HS-5 (cell line): ENCODE measurements at regions not wholly inside any gene's neighbourhood (a gene's known extent, or its start where the extent isn't known, plus 50 kb on each side); places are given as distances from the start of the nearest gene placed in this dataset.

Experiments
- DNase-seq: peaks from one replicate; pipeline ENCODE4 v3.0.0-alpha.2; 2012; ENCODE audit warnings: low read depth

DNA sequence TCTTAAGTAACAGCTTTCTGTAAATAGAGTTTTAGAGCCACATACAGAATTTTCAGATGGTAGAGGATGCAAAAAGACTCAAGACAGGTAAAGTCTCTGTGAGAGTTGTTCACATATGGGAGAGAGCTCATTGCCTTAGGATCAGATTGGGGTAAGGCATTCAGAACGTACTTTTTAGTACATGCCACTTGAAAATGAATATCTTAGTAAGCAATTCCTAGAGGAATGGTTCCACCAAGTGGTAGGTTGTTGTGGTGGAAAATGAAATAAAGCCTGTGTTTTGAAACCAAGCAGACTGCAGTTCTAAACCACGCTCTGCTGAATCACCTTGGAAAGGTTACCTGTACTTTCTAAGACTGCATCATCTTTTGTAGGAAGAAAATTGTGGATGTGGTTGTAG, 547.0 kb upstream of the LCORL start:
- DNase-seq: no peak

DNA sequence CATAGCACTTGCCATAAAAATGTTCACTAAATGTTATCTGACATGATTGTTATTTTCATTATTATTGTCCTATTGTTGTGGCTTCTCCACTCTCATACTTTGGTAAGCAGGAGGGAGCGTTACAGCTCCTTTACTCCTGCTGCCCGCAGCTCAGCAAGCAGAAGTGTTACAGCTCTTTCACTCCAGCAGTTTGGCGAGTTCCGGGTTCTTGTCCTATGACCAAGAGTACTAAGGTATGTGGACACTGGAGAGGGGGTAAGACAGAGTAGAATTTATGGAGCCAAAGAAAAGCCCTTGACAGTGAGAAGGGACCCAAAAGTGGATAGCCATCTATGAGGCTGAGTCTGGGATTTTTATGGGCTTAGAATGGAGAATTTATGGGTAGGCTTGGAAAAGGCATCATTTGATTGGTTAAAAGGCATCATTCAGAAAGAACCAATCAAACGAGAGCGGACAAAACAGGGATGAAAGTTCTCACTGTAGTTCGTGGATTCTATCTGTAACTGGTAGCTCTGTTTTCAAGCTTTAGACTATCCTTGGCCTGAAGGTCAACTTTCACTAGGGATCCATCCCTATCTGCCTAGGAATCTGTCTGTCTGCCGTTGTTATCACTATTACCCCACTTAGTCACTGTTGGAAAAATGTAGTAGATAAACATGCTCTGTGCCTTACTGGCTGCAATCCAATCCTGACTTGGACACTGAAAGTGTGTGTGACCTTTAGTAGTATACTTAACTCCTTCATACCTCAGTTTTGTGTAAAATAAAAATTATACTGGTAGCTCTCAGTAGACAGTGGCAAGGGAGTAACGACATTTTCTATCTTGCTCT, 545.6 kb upstream of the LCORL start:
- no peak for DNase-seq

DNA sequence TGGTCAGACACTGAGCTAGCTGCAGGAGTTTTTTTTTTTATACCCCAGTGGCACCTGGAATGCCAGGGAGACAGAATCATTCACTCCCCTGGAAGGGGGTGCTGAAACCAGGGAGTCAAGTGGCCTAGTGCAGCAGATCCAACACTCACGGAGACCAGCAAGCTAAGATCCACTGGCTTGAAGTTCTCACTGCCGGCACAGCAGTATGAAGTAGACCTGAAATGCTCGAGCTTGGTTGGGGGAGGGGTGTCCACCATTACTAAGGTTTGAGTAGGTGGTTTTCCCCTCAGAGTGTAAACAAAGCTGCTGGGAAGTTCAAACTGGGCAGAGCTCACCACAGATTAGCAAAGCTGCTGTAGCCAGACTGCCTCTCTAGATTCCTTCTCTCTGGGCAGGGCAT, 537.9 kb upstream of the LCORL start:
- DNase-seq: no peak

DNA sequence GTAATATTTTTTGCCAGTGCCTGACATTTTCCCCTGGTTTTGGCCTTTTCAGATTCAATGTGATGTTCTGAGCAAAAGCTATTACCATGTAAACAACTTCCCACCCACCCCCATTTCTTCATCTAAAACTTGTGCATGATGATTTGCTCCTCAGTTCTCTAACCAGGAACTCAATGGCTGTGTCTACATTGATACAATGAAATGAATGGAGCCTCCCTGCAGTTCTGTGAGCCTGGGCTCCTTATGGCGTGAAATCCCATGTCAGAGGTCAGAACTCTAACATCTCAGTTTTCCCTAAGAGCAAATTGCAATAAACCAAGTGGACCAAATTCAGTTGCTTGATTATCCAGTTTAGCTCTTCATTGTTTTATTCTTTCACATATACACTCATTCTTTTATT, 534.8 kb upstream of the LCORL start:
- DNase-seq: no peak

DNA sequence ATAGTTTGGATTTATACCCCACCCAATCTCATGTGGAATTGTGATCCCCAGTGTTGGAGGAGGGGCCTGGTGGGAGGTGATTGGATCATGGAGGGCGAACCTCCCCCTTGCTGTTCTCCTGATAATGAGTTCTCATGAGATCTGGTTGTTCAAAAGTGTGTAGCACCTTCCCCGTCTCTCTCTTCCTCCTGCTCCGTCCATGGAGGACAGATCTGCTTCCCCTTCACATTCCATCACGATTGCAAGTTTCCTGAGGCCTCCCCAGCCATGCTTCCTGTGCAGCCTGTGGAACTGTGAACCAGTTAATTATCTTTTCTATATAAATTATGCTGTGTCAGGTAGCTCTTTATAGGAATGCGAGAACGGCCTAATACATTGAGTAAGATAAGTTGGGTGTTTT, 518.8 kb upstream of the LCORL start:
- DNase-seq: no peak

DNA sequence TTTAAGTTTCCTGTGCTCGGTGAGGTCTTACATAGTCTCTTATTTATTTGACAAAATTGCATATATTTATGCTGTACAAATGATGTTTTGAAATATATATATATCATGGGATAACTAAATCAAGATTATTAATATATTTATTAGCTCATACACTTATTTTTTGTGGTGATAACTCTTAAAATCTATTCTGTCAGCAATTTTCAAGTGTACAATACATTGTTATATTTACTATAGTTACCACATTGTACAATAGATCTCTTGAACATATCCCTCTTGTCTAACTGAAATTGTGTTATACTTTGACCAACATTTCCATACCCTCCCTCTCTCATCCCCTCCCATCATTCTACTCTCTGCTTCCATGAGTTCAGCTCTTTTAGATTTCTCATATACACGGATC, 516.6 kb upstream of the LCORL start:
- DNase-seq: no peak

DNA sequence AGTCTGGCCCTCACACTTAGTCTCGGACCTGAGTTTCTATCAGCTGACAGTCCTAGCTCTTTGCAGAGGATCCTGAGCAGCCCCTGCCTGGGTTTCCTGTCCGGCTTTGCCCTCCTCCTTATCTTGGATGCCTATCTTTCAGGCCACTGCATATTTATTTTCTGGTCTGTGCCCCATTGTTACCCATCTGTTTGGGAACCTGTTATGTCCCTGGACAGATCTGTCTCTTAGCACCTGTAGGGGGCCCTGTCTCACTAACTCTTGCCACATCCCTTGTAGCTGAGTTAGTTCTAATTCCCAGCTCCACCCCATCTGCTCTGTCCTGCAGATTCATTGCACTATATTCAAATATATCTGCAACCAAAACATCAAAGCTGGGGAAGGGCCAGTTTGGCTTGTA, 514.9 kb upstream of the LCORL start:
- no peak for DNase-seq

DNA sequence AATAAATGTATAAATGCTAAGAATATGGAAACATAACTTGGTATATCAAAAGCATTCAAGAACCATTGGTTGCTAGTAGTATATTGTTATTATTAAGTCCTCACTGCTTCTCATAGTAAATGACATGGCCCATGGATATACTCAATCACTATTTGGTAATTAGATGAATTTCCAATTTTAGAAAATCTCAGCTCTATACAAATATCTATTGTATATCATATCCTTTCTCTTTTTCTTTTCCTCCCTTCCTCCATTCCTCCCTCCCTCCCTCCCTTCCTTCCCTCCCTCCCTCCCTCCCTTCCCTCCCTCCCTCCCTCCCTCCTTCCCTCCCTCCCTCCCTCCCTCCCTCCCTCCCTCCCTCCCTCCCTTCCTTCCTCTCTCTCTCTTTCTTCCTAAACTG, 514.4 kb upstream of the LCORL start:
- DNase-seq: no peak

DNA sequence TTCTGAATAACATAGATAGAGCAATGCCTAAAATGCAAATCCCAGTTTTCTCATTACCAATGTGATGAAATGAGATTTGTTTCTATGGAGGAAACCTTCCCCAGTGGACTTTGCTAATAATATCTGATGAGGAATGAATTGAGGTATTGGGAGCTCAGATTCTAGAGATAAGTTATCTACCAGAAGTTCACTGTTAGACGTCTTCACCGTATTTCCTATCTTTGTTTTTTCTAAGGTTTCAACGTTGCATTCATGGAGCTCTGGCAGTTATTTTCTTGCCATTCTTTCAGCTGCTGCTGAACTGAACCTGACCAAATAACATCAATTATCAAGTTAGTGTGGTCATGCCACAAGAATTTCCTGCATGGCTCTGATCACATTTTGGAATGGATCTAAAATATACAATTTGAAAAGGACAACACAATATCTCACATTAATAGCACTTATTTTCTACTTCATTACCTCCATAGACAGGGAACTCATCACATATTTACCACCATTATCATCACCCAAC, 511.8 kb upstream of the LCORL start:
- DNase-seq: no peak

DNA sequence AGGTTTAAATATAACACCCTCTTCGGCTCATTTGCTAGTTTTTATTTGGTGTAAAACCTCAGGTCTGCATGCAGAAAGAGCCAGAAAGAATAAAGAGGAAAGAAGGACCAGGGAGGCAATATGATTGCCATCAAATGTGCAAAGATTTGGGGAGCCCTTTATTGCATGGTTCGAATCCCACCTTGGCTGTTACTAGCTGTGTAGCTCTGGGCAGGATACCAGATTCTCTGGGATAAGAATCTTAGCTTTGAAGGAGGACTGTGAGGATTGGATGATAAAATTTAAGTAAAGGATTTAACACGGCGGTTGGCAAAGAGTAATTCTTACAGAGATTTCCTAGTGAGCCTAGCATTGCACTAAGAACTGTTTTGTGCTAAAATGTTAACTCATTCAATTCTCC, 510.2 kb upstream of the LCORL start:
- DNase-seq: no peak

DNA sequence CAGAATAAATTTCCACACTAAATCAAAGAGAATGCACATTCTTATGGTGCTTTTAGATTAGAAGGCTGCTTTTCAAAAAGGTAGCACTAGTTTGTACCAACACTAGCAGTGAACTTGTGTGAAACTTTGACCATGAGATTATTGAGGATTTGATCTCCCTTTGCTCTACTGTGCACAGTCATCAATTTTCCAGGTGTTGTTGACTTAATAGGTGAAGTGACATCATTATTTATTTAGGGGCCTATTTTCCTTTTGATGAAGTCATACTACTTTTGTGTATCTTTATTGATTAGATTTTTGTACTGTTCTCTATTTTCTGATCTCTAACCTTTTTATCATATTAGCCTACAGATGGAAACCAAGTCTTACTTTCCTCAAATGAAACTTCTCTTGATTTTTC, 507.9 kb upstream of the LCORL start:
- DNase-seq: no peak

DNA sequence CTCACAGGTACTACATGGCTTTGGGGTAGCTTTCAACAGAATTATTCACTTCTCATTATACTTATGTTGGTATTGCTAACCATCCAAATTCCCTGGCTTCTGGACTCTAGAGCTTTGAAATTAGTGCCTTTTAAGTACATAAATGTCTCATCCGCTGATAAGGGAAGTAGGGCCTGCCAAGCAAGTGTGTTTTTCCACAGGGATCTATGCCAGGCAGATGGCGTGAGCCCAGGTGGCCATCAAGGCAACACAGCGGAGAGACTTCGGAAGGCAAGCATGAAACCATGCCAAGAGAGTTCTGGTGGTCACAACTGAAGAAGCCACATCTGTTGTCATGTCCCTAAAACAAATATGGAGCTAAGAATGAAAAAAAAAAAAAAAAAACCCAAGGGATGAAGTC, 503.1 kb upstream of the LCORL start:
- no peak for DNase-seq

DNA sequence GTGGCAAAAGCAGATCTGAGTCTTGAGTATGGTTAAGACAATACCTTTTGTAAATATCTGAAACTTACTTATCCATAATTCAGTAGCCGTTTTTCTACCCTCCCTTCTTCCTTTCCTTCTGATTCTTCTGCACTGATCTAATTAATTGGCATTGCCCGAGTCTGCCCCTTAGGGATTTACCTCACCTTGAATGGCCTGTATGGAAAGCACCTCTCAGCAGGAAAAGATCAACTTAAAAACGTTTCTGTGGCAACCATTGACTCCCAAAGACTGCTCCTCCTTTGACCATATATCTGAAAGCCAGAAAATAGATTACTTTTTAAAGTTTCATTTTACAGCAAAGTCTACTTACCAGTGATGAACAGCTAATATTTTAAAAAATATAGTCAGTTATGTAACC, 496.5 kb upstream of the LCORL start:
- no peak for DNase-seq

DNA sequence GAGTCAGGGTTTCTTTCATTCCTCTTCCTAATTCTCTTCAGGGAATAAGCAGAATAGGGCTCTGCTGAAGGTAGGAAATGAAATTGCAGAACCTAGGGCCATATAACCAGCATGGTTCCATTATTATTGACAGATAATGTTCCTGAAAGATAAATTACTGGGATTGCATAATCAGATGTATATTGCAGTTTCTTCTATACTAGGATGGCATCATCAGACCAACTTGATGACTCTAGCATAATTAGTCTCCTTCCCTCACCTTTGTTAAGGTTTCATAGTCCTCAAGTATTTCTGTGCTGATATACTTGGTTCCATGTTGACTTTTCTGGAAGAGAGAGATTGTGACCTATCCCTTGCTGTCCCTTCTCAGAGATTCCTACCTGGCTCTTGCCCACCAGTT, 492.3 kb upstream of the LCORL start:
- no peak for DNase-seq

DNA sequence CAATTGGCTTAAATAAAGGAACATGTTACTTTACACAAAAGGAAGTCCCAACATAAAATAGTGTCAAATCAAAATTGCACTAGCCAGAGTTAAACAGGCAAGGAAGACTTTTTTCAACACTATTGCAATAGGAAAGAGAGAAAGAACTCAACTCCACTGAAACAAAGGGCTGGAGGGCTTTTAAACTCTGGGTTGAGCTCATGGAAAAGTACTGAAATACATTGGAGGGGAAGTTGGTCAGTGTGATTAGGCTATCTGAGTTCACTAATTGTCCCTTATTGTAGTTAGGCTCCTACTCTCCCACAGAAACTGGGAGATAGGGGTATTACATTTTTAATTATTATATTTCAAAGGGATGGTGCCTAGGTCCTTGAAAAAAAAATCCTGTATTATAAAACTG, 491.2 kb upstream of the LCORL start:
- DNase-seq: no peak

DNA sequence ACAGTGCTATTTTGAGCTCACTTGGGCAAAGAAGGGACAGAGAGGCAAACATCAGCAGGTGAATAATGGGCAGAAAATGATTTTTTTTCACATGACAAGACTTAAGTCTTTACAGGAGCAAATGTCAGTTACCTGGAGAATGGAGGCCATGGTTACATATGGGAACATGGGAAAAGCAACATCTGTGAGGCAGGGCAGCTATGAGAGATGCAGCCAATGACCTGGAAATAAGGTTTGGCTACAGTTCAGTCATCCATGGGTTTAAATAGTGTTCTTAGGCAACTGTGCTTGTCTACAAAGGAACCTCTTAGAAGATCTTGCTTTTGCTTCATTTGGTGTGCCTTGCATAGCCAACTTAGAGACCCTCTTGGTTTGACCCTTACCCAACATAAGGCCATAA, 490.2 kb upstream of the LCORL start:
- no peak for DNase-seq

DNA sequence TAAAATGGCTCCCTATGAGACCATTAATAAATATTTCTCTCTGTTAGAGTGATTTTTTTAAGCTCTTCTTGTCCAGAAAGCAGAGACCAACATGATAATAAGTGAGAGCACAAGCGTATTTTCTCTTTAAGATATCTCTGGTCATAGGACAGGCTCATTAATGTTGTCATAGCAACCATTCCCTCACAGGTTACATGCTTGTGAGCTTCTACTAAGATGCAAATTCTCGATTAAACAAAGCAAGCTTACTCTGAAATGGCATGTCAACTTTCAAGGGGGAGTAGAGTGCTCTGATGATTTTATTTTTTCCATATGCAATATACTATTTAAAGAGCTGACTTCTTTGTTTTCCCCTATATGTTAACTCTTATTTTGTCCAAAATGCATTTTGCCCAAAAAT, 487.2 kb upstream of the LCORL start:
- DNase-seq: no peak

DNA sequence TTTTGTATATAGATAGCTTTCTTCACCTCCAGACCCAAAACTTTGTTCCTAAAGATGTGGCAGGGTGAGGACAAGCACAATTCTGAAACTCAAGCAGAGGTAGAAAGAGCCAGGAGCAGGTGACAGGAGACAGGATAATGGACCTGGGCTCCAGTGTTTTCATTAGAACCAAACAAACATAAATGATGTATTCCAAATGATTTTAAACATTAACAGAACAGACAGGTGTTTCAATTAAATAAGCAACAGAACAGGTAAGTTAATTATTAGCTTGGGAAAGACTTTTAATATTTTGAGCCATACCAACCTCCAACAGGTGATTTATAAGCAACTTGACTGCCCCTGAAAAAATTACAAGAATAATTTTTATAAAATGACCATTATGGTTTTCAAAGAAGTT, 459.4 kb upstream of the LCORL start:
- no peak for DNase-seq

DNA sequence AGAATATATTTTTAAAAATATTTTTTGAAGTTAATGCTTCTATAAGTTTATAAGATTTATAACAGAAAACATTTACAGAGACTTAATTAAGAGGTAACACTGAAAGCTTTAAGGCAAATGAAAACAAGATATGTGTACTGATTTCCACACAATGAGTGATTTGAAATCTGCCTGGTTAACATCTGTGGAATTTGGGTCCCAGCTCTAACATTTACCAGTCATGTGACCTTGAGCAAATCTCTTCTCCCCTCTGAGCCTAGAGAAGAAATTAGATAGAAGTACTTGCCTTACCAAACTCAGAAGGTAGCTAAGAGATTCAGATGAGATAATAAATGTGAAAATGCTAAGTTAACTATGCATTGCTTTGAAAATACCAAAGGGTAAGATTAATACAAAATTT, 458.8 kb upstream of the LCORL start:
- DNase-seq: no peak

DNA sequence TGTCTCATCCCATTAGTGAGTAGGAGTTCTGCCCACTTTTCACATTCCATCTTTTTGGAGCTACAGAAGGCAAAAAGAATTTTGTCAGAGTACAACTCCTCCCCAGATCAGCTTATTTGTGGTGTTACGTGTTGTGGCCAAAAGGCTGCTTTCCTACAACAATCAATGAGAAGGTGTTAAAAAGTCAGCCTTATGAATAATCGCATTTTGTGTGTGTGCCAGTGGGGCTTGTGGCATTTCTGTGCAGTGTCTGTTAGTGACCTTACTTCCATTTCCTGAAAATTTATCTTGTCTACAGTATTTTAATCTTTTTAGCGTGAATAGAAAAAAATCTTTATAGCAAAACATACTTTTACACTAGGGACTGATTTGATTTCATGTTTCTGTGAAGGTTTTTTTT, 458.3 kb upstream of the LCORL start:
- DNase-seq: no peak

DNA sequence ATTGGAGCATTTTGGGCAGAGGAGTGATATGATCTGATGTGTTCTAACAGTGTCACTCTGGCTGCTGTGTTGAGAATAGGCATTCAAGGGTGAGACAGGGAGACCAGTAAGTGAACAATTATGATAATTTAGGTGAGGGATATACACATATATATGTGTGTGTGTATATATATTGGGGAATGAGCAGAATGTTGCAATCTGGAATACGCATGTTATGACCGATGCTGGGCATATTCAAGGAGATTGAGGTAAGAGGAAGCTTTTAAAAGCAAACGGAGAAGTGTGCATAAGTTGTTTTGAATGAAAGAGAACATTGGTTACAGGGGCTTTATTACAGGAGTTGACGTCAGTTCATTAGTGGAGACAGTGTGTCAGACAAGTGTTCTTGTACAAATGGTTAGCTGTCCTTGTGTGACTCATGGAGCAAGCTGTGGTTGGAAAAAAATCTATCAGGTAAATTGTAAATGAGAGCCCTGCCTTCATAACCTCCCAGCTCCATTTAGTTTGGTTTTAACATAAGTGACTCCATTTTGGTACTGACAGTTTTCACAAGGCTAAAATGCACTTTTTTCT, 442.5 kb upstream of the LCORL start:
- DNase-seq: no peak

DNA sequence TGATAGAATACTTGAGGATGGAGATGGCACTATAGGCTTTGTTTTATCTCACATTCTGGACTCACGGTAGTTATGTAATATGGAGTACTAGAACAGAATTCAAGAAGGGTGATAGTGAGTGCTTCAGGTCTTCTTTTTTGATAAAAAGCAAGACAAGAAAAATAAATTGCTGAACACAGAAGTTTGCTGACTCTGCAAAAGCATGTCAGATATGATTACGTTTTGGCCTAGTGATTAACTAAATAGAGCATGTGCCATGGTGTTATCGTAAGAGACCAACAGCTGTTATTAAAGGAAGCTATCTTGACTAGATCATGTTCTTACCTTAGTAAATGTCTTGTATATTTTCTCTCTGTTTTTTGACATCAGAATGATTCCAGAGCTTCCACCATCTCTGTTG, 436.9 kb upstream of the LCORL start:
- DNase-seq: no peak

DNA sequence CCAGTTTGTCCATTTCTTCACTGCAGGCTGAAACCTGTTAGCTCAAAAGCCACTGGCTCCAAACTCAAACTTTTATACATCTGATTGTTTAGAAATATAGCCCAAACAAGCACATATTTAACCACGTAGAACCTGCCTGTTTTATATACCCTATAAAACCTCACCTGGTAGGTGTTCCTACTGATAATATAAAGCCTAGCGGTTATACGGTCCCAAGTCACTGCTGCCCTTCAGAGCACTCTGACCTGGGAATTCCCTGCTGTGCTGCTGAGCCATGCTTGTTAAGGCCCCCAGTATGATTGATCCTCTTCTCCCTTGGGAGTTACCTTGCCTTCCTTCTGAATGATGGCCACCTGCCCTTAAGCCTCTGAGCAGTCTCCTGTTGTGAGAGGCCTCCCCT, 432.8 kb upstream of the LCORL start:
- no peak for DNase-seq

DNA sequence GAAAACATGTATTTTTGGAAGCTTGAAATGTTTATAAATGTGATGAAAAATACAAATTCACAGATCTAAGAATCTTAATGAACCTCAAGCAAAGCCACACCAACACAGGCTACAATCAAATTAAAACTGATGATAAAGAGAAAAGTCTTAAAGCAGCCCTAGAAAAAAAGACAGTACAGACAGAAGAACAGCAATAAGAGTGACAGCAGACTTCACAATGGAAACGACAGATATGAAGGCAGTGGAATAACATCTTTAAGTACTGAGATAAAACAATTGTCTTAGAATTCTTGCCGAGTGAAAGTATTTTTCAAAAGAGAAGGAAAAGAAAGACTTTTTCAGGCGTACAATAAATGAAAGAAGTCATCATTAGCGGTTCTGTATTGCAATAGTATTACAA, 423.6 kb upstream of the LCORL start:
- no peak for DNase-seq
